HCT116 (cell line): ENCODE measurements at regions not wholly inside any gene's neighbourhood (a gene's known extent, or its start where the extent isn't known, plus 50 kb on each side); places are given as distances from the start of the nearest gene placed in this dataset.

Experiments used
- ATAC-seq: fragments of 200-7000 bp; cut with Tn5 transposase; 2 replicates; pipeline ENCODE4 v1.9.1; 2020; ENCODE audit warnings: mild to moderate bottlenecking, moderate library complexity
- BruUV-seq: library from RNA; stranded (reverse); fragments of 400-500 nt; replicated peaks from 2 replicates; lab custom pipeline; 2021; lab: Mats Ljungman, UMichigan
- CTCF ChIA-PET: fragments of 300-600 bp; sonication (Branson Sonifier 250); formaldehyde crosslinking; loops from one replicate; lab custom pipeline; 2021; ENCODE audit warnings: antibody characterized with exemption; lab: Charles Lee
- POLR2A ChIA-PET: fragments of 300-600, 350-600 bp; sonication (Branson Sonifier 250); formaldehyde crosslinking; loops from one replicate; lab custom pipeline; 2021; ENCODE audit warnings: antibody characterized with exemption; lab: Charles Lee
- RAD21 ChIA-PET, 2 experiments: fragments of 300-600 bp; sonication (Branson Sonifier 250); formaldehyde crosslinking; loops; one replicate each; lab custom pipeline; 2023; ENCODE audit warnings: low total read pairs in 2 of 2; ENCODE audit not compliant: uncharacterized antibody in 2 of 2, unreplicated experiment in 2 of 2, low non-redundant PET in 1 of 2; lab: Charles Lee
- DNase-seq: peaks from one replicate; pipeline ENCODE4 v3.0.0-alpha.2; 2010; ENCODE audit warnings: low read depth, low spot score
- H2AFZ ChIP-seq: fragments of 200-600 bp; shearing (Covaris generic), sonication (generic); 2 replicates; pipeline ENCODE4 v1.6.1; 2017; ENCODE audit warnings: low read depth, mixed run types, mixed read lengths, antibody characterized with exemption, low read length; ENCODE audit not compliant: poor library complexity, severe bottlenecking
- H3K27ac ChIP-seq: 2 replicates; pipeline ENCODE4 v1.5.1; 2012; ENCODE audit warnings: low read depth, low read length
- H3K27me3 ChIP-seq: fragments of 200-600 bp; sonication (generic); 2 replicates; pipeline ENCODE4 v1.6.1; 2016; ENCODE audit warnings: mixed run types, low read length, mixed read lengths; ENCODE audit not compliant: insufficient read depth
- H3K36me3 ChIP-seq, 2 experiments: fragments of 200-500 bp in 1 of 2; fragments of 200-600 bp in 1 of 2; sonication (Bioruptor generic) in 1 of 2; sonication (generic) in 1 of 2; 2 replicates each; pipeline versions ENCODE4 v1.5.1 to v1.6.1; 2014 to 2016; ENCODE audit warnings: low read length in 2 of 2, inconsistent platforms in 1 of 2, mixed read lengths in 1 of 2, mixed run types in 1 of 2; ENCODE audit not compliant: insufficient read depth in 2 of 2, control insufficient read depth in 1 of 2
- H3K4me1 ChIP-seq, 2 experiments: fragments of 200-600 bp in 1 of 2; sonication (generic) in 1 of 2; 2 replicates each; pipeline versions ENCODE4 v1.5.1 to v1.6.1; 2012 to 2017; ENCODE audit warnings: low read length in 2 of 2, inconsistent platforms in 1 of 2, mild to moderate bottlenecking in 1 of 2, mixed read lengths in 1 of 2, mixed run types in 1 of 2, moderate library complexity in 1 of 2; ENCODE audit not compliant: insufficient read depth in 2 of 2, control insufficient read depth in 1 of 2
- H3K4me2 ChIP-seq: fragments of 200-600 bp; sonication (generic); 2 replicates; pipeline ENCODE4 v1.6.1; 2017; ENCODE audit warnings: mixed run types, low read length, mixed read lengths
- H3K4me3 ChIP-seq, 2 experiments: fragments of 200-600 bp in 1 of 2; sonication (generic) in 1 of 2; replicated peaks in 1 of 2; 2 replicates each; pipeline ENCODE4 v1.5.1; 2011 to 2016; ENCODE audit warnings: low read length in 2 of 2, control low read depth in 1 of 2, low read depth in 1 of 2, mild to moderate bottlenecking in 1 of 2, mixed read lengths in 1 of 2, mixed run types in 1 of 2
- H3K79me2 ChIP-seq: fragments of 200-600 bp; sonication (generic); 2 replicates; pipeline ENCODE4 v1.6.1; 2017; ENCODE audit warnings: mild to moderate bottlenecking, mixed run types, low read length, moderate library complexity, mixed read lengths; ENCODE audit not compliant: insufficient read depth
- H3K9ac ChIP-seq: fragments of 200-600 bp; sonication (generic); 2 replicates; pipeline ENCODE4 v1.6.1; 2016; ENCODE audit warnings: low read length, mixed read lengths
- H3K9me2 ChIP-seq: fragments of 200-600 bp; sonication (generic), shearing (Covaris generic); 2 replicates; pipeline ENCODE4 v1.6.1; 2017; ENCODE audit warnings: mixed run types, mild to moderate bottlenecking, moderate library complexity; ENCODE audit not compliant: insufficient read depth
- H3K9me3 ChIP-seq, 2 experiments: fragments of 200-500 bp in 1 of 2; fragments of 200-600 bp in 1 of 2; sonication (Bioruptor generic) in 1 of 2; sonication (generic) in 1 of 2; 2 replicates each; pipeline ENCODE4 v1.6.1; 2014 to 2017; ENCODE audit warnings: low read length in 2 of 2, mixed read lengths in 2 of 2, inconsistent platforms in 1 of 2, low read depth in 1 of 2, mild to moderate bottlenecking in 1 of 2, mixed run types in 1 of 2, moderate library complexity in 1 of 2; ENCODE audit not compliant: control insufficient read depth in 1 of 2, insufficient read depth in 1 of 2
- H4K20me1 ChIP-seq: fragments of 200-600 bp; sonication (generic), shearing (Covaris generic); 2 replicates; pipeline ENCODE4 v1.6.1; 2017; ENCODE audit warnings: mixed run types, mild to moderate bottlenecking, moderate library complexity; ENCODE audit not compliant: insufficient read depth
- CBX3 ChIP-seq: IDR thresholded peaks from 2 replicates; pipeline ENCODE4 v1.6.1; 2012; ENCODE audit warnings: low read depth
- CEBPB ChIP-seq: IDR thresholded peaks from 2 replicates; pipeline ENCODE4 v1.6.1; 2012; ENCODE audit warnings: low read depth
- EGR1 ChIP-seq: IDR thresholded peaks from 2 replicates; pipeline ENCODE4 v1.6.1; 2012; ENCODE audit warnings: low read depth
- ELF1 ChIP-seq: IDR thresholded peaks from 2 replicates; pipeline ENCODE4 v1.6.1; 2012; ENCODE audit warnings: low read depth, borderline replicate concordance
- EZH2 ChIP-seq: fragments of 200-600 bp; sonication (generic); IDR thresholded peaks from 2 replicates; pipeline ENCODE4 v1.6.1; 2017; ENCODE audit warnings: antibody characterized with exemption, mixed run types
- EZH2phosphoT487 ChIP-seq: fragments of 200-600 bp; IDR thresholded peaks from 2 replicates; pipeline ENCODE4 v1.6.1; 2018; ENCODE audit warnings: antibody characterized with exemption, borderline replicate concordance
- JUND ChIP-seq: IDR thresholded peaks from 2 replicates; pipeline ENCODE4 v1.6.1; 2012
- POLR2A ChIP-seq: IDR thresholded peaks from 2 replicates; pipeline ENCODE4 v1.7.0; 2011; ENCODE audit warnings: borderline replicate concordance; ENCODE audit not compliant: insufficient read depth, insufficient read length; ENCODE audit errors: extremely low read depth
- POLR2AphosphoS5 ChIP-seq: IDR thresholded peaks from 2 replicates; pipeline ENCODE4 v1.6.1; 2011; ENCODE audit warnings: mild to moderate bottlenecking, low read depth, low read length, moderate library complexity
- RAD21 ChIP-seq: IDR thresholded peaks from 2 replicates; pipeline ENCODE4 v1.6.1; 2012; ENCODE audit warnings: low read depth, mild to moderate bottlenecking
- SIN3A ChIP-seq: IDR thresholded peaks from 2 replicates; pipeline ENCODE4 v1.6.1; 2012; ENCODE audit warnings: low read depth
- SP1 ChIP-seq: IDR thresholded peaks from 2 replicates; pipeline ENCODE4 v1.6.1; 2012; ENCODE audit warnings: low read depth
- SRF ChIP-seq: IDR thresholded peaks from 2 replicates; pipeline ENCODE4 v1.6.1; 2012; ENCODE audit warnings: low read depth
- TCF7L2 ChIP-seq: IDR thresholded peaks from 2 replicates; pipeline ENCODE4 v1.7.0; 2011; ENCODE audit warnings: borderline replicate concordance, inconsistent platforms; ENCODE audit not compliant: insufficient read depth, insufficient read length; ENCODE audit errors: extremely low read depth
- ZFX ChIP-seq: fragments of 450-650 bp; IDR thresholded peaks from 2 replicates; pipeline ENCODE4 v1.6.1; 2017
- ZNF274 ChIP-seq: fragments of 200-500 bp; sonication (Bioruptor generic); IDR thresholded peaks from 2 replicates; pipeline ENCODE4 v1.6.1; 2014; ENCODE audit warnings: mild to moderate bottlenecking, low read depth, low read length, inconsistent platforms
- intact Hi-C: fragments of 100-400 bp; cut with micrococcal nuclease; formaldehyde crosslinking; loops from 2 replicates; pipeline ENCODE4 v1.10.0; 2022
- TF ChIP-seq, protein P1 (sequence below): IDR thresholded peaks from 2 replicates; pipeline ENCODE4 v1.6.1; 2011; ENCODE audit warnings: mild to moderate bottlenecking, low read length, moderate library complexity; ENCODE audit not compliant: insufficient replicate concordance; ENCODE audit errors: extremely low read depth
- TF ChIP-seq, protein P2 (sequence below), 3 experiments: fragments of 200-600 bp in 1 of 3; sonication (generic) in 1 of 3; IDR thresholded peaks in 2 of 3; conservative IDR thresholded peaks in 1 of 3; 2 replicates each; pipeline ENCODE4 v1.5.1; 2012 to 2017; ENCODE audit warnings: low read depth in 2 of 3, low read length in 2 of 3, antibody characterized with exemption in 1 of 3, borderline replicate concordance in 1 of 3, control low read depth in 1 of 3, mild to moderate bottlenecking in 1 of 3, mixed read lengths in 1 of 3, mixed run types in 1 of 3, moderate library complexity in 1 of 3; ENCODE audit not compliant: insufficient read depth in 1 of 3
- TF ChIP-seq, protein P3 (sequence below): IDR thresholded peaks from 2 replicates; pipeline ENCODE4 v1.6.1; 2012
- TF ChIP-seq, protein P4 (sequence below): IDR thresholded peaks from 2 replicates; pipeline ENCODE4 v1.6.1; 2012; ENCODE audit warnings: low read depth

DNA sequence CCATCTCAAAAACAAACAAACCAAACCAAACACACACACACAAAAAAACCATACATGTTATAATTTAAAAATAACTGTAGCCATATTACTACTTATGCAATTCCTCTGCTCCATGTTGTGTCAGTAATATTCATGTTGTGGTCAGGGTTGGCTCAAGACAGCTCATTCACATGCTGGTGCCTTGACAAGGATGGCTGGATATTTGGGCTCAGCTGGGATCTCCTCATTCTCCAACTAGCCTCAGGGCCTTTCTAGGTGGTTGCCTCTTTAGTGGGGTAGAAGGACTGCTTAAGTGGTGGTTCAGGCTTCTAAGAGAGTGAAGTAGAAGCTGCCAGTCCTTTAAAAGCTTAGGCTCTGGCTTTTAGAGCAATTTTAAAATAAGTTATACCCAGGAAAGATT is 189.3 kb downstream of the ADRA2A start:
- TF ChIP-seq SIN3A (no peak), ZNF274 (no peak), EZH2phosphoT487 (no peak), POLR2AphosphoS5 (no peak), SRF (no peak), EGR1 (no peak), RAD21 (no peak), SP1 (no peak), TCF7L2 (no peak), POLR2A (no peak), CBX3 (no peak), EZH2 (no peak), ZFX (no peak), JUND (no peak), ELF1 (no peak), CEBPB (no peak)
- TF ChIP-seq, protein P1, sequence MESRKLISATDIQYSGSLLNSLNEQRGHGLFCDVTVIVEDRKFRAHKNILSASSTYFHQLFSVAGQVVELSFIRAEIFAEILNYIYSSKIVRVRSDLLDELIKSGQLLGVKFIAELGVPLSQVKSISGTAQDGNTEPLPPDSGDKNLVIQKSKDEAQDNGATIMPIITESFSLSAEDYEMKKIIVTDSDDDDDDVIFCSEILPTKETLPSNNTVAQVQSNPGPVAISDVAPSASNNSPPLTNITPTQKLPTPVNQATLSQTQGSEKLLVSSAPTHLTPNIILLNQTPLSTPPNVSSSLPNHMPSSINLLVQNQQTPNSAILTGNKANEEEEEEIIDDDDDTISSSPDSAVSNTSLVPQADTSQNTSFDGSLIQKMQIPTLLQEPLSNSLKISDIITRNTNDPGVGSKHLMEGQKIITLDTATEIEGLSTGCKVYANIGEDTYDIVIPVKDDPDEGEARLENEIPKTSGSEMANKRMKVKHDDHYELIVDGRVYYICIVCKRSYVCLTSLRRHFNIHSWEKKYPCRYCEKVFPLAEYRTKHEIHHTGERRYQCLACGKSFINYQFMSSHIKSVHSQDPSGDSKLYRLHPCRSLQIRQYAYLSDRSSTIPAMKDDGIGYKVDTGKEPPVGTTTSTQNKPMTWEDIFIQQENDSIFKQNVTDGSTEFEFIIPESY: no peak
- TF ChIP-seq, protein P2, sequence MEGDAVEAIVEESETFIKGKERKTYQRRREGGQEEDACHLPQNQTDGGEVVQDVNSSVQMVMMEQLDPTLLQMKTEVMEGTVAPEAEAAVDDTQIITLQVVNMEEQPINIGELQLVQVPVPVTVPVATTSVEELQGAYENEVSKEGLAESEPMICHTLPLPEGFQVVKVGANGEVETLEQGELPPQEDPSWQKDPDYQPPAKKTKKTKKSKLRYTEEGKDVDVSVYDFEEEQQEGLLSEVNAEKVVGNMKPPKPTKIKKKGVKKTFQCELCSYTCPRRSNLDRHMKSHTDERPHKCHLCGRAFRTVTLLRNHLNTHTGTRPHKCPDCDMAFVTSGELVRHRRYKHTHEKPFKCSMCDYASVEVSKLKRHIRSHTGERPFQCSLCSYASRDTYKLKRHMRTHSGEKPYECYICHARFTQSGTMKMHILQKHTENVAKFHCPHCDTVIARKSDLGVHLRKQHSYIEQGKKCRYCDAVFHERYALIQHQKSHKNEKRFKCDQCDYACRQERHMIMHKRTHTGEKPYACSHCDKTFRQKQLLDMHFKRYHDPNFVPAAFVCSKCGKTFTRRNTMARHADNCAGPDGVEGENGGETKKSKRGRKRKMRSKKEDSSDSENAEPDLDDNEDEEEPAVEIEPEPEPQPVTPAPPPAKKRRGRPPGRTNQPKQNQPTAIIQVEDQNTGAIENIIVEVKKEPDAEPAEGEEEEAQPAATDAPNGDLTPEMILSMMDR (IDR thresholded peaks at IDR 0.05 in 2 of 3, conservative IDR thresholded peaks at IDR 0.05 in 1 of 3; ENCODE audit: borderline replicate concordance in 1 of 3, insufficient read depth in 1 of 3, low read depth in 2 of 3, low read length in 2 of 3): no peak
- TF ChIP-seq, protein P3, sequence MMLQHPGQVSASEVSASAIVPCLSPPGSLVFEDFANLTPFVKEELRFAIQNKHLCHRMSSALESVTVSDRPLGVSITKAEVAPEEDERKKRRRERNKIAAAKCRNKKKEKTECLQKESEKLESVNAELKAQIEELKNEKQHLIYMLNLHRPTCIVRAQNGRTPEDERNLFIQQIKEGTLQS: no peak
- TF ChIP-seq, protein P4, sequence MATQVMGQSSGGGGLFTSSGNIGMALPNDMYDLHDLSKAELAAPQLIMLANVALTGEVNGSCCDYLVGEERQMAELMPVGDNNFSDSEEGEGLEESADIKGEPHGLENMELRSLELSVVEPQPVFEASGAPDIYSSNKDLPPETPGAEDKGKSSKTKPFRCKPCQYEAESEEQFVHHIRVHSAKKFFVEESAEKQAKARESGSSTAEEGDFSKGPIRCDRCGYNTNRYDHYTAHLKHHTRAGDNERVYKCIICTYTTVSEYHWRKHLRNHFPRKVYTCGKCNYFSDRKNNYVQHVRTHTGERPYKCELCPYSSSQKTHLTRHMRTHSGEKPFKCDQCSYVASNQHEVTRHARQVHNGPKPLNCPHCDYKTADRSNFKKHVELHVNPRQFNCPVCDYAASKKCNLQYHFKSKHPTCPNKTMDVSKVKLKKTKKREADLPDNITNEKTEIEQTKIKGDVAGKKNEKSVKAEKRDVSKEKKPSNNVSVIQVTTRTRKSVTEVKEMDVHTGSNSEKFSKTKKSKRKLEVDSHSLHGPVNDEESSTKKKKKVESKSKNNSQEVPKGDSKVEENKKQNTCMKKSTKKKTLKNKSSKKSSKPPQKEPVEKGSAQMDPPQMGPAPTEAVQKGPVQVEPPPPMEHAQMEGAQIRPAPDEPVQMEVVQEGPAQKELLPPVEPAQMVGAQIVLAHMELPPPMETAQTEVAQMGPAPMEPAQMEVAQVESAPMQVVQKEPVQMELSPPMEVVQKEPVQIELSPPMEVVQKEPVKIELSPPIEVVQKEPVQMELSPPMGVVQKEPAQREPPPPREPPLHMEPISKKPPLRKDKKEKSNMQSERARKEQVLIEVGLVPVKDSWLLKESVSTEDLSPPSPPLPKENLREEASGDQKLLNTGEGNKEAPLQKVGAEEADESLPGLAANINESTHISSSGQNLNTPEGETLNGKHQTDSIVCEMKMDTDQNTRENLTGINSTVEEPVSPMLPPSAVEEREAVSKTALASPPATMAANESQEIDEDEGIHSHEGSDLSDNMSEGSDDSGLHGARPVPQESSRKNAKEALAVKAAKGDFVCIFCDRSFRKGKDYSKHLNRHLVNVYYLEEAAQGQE: no peak
- no peak for DNase-seq
- no peak overlapping the region for H3K4me3 ChIP-seq
- no peaks in the 10 kb centered on the region for H4K20me1 ChIP-seq
- no peaks in the 10 kb centered on the region for H3K9me2 ChIP-seq
- ChIA-PET POLR2A (no interaction called here), CTCF (no interaction called here), RAD21 (no interaction called here)
- H3K9ac ChIP-seq: no peak overlapping the region
- H3K4me1 ChIP-seq: no peaks in the 10 kb centered on the region
- H3K9me3 ChIP-seq: no peaks in the 10 kb centered on the region
- H3K27ac ChIP-seq: no peak overlapping the region
- no peaks in the 10 kb centered on the region for H3K79me2 ChIP-seq
- intact Hi-C loops: no loop called here
- no TSS peak for BruUV-seq
- ATAC-seq: no peak
- no peak overlapping the region for H2AFZ ChIP-seq
- H3K36me3 ChIP-seq: no peaks in the 10 kb centered on the region
- peaks cover 45% of the 10 kb centered on the region for H3K27me3 ChIP-seq
- H3K4me2 ChIP-seq: no peak overlapping the region
